ENCODE measurements at regions not wholly inside any gene's neighbourhood (a gene's known extent, or its start where the extent isn't known, plus 50 kb on each side); places are given as distances from the start of the nearest gene placed in this dataset.

DNA sequence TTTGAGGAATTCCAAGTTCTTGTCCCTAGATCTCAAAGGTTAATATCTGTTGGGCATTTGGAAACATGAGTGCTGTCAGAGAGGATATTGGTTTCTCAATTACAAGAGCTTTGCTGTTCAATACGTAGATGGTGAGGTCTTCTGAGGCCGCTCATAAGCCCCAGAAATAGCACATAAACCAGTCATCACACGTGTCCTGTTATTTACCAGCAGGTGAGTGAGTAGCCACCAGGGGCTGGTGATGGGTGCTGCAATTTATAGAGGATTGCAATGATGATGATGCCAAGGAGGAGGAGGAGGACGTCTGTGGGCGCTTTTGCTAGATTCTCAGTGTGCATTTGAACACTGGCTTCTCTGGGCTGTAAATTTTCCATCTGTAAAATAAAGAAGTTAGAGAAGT, 89.0 kb downstream of the SALL1 start:
- intact Hi-C loops (cut with micrococcal nuclease) = no loop called here
- TF ChIP-seq, protein P1, sequence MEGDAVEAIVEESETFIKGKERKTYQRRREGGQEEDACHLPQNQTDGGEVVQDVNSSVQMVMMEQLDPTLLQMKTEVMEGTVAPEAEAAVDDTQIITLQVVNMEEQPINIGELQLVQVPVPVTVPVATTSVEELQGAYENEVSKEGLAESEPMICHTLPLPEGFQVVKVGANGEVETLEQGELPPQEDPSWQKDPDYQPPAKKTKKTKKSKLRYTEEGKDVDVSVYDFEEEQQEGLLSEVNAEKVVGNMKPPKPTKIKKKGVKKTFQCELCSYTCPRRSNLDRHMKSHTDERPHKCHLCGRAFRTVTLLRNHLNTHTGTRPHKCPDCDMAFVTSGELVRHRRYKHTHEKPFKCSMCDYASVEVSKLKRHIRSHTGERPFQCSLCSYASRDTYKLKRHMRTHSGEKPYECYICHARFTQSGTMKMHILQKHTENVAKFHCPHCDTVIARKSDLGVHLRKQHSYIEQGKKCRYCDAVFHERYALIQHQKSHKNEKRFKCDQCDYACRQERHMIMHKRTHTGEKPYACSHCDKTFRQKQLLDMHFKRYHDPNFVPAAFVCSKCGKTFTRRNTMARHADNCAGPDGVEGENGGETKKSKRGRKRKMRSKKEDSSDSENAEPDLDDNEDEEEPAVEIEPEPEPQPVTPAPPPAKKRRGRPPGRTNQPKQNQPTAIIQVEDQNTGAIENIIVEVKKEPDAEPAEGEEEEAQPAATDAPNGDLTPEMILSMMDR (IDR thresholded peaks at IDR 0.05) = no peak
- no peak for ATAC-seq
- CTCF ChIA-PET = interaction anchor here (0.7 kb wide), 1 partner anchor 1896 kb away, joined by 3 read pairs; no protein-coding TSS in a partner anchor
- H3K27me3 Mint-ChIP-seq = no peaks in the 10 kb centered on the region
- no peak for DNase-seq
- no peaks in the 10 kb centered on the region for H3K4me1 Mint-ChIP-seq (ENCODE audit: low read depth)
- no peak overlapping the region for H3K4me3 Mint-ChIP-seq
- POLR2A ChIA-PET = no interaction called here
- no peak overlapping the region for H3K27ac Mint-ChIP-seq
- H3K9me3 Mint-ChIP-seq = no peaks in the 10 kb centered on the region
- no peaks in the 10 kb centered on the region for H3K36me3 Mint-ChIP-seq (ENCODE audit: low read depth)

DNA sequence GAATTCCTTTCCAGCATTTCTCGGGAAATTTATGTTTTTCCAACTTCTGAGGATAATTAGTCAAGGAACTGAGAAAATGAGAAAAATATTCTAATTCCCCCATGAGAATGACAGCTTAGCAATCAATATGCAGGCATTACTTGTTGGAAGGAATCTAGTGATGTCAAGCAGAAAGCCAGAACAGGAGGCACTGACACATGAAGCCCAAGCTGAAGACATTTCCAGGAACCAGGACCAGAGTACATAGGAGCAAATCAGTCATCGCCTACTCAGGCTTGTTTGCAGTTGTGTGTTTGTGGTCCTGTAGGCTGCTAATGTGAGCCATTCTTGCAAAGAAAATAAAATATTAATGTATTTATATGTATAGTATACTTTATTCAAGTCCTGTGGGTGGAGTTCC, 89.7 kb downstream of the SALL1 start:
- no peaks in the 10 kb centered on the region for H3K27me3 Mint-ChIP-seq
- H3K36me3 Mint-ChIP-seq (ENCODE audit: low read depth) = no peaks in the 10 kb centered on the region
- CTCF ChIA-PET = interaction anchor here (0.7 kb wide), 1 partner anchor 1895 kb away, joined by 3 read pairs; no protein-coding TSS in a partner anchor
- H3K4me3 Mint-ChIP-seq = no peak overlapping the region
- TF ChIP-seq, protein P1 (IDR thresholded peaks at IDR 0.05) = no peak
- intact Hi-C loops (cut with micrococcal nuclease) = no loop called here
- no peaks in the 10 kb centered on the region for H3K9me3 Mint-ChIP-seq
- DNase-seq = no peak
- no peaks in the 10 kb centered on the region for H3K4me1 Mint-ChIP-seq (ENCODE audit: low read depth)
- ATAC-seq = no peak
- POLR2A ChIA-PET = interaction anchor here (0.6 kb wide), 1 partner anchor 1079 kb away, joined by 3 read pairs; no protein-coding TSS in a partner anchor
- H3K27ac Mint-ChIP-seq = no peak overlapping the region

DNA sequence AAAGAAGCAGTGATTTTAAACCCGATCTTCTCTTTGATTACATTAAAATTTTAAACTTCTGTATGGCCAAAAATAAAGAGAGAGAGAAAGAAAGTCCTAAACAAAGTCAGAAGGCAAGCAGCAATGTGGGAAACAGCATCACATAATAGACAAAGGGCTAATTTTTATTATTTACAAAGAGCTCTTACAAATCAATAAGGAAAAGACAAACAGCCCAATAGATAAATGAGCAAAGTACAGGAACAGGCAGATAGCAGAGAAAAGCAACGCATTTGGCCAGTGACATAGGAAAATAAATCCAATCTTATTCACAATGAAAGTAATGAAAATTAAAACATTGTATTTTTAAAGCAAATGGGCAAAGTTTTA, 93.1 kb downstream of the SALL1 start:
- TF ChIP-seq, protein P1 (IDR thresholded peaks at IDR 0.05) = no peak
- Mint-ChIP-seq H3K9me3 (no peaks in the 10 kb centered on the region), H3K4me1 (ENCODE audit: low read depth) (no peaks in the 10 kb centered on the region), H3K36me3 (ENCODE audit: low read depth) (no peaks in the 10 kb centered on the region), H3K27me3 (peaks cover 3% of the 10 kb centered on the region), H3K27ac (no peak overlapping the region), H3K4me3 (no peak overlapping the region)
- CTCF ChIA-PET = no interaction called here
- POLR2A ChIA-PET = no interaction called here
- no peak for ATAC-seq
- intact Hi-C loops (cut with micrococcal nuclease) = no loop called here
- DNase-seq = no peak

DNA sequence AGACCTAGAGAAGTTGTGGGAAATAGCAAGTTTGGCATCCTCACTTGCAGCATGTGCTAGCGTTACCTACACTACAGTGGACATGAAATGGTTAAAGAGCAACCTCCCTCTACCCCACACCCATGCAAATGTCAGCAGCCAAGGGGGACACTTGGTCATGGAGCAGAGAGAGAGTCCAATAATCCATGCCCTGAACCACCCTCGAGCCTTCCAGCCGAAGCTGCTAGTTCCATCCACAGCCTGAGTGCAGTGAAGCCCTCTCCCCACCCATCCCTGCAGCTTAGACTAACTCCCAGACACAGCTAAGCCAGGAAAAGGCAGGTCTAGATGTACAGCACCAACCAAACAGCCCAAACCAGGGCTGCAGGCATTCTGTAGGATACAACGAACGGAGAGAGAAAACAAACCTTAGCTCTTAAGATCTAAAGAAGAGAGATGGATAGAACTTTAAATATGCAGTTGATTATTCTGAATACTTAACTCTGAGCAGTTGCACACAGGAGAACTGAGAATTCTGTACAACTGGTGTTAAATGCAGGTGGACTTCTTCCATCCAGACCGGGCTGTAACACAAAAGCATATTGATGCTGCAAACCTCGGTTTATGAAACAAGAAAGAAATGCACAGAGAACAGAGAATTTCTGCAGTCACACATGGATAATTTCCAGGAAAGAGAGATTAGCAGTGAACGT, 93.8 kb downstream of the SALL1 start:
- no peak for ATAC-seq
- peaks cover 3% of the 10 kb centered on the region for H3K27me3 Mint-ChIP-seq
- no peak overlapping the region for H3K4me3 Mint-ChIP-seq
- no peak for DNase-seq
- CTCF ChIA-PET = no interaction called here
- no peaks in the 10 kb centered on the region for H3K4me1 Mint-ChIP-seq (ENCODE audit: low read depth)
- intact Hi-C loops (cut with micrococcal nuclease) = no loop called here
- H3K9me3 Mint-ChIP-seq = no peaks in the 10 kb centered on the region
- H3K27ac Mint-ChIP-seq = no peak overlapping the region
- TF ChIP-seq, protein P1 (IDR thresholded peaks at IDR 0.05) = no peak
- no peaks in the 10 kb centered on the region for H3K36me3 Mint-ChIP-seq (ENCODE audit: low read depth)
- POLR2A ChIA-PET = no interaction called here

DNA sequence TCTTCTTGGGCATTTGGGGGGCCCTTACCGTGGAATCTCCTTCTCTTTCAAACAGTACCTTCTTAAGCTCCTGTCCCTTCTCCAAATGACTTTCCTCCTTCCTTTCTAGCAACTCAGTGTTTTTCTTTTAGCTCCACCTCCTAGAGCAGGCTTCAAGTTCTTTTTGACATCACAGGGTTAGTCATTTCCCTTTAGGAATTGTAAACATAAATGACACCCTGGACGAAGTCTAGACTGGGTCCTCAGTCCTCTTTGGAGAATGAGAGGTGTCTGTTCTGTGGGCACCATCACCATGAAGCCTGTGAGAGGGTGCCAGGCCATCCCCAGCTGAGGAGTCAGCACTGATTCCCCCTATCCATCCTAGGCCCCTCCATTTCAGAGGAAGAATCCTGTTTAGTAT, 94.7 kb downstream of the SALL1 start:
- no peaks in the 10 kb centered on the region for H3K36me3 Mint-ChIP-seq (ENCODE audit: low read depth)
- H3K4me1 Mint-ChIP-seq (ENCODE audit: low read depth) = no peaks in the 10 kb centered on the region
- DNase-seq = no peak
- H3K27me3 Mint-ChIP-seq = peaks cover 3% of the 10 kb centered on the region
- H3K4me3 Mint-ChIP-seq = no peak overlapping the region
- ChIA-PET CTCF (interaction anchor here (1.6 kb wide), 1 partner anchor 15 kb away, joined by 4 read pairs; no protein-coding TSS in a partner anchor), POLR2A (no interaction called here)
- TF ChIP-seq, protein P1 (IDR thresholded peaks at IDR 0.05) = no peak
- H3K9me3 Mint-ChIP-seq = no peaks in the 10 kb centered on the region
- no peak overlapping the region for H3K27ac Mint-ChIP-seq
- intact Hi-C loops (cut with micrococcal nuclease) = no loop called here
- no peak for ATAC-seq

Measured in activated CD8-positive, alpha-beta T cell treated with anti-CD3 and anti-CD28 coated beads for 36 hours (primary cell).